Fibroblast of skin of abdomen (primary cell): ENCODE measurements at regions not wholly inside any gene's neighbourhood (a gene's known extent, or its start where the extent isn't known, plus 50 kb on each side); places are given as distances from the start of the nearest gene placed in this dataset.

Source experiments
- DNase-seq: peaks from one replicate; pipeline ENCODE4 v3.0.0-alpha.2; 2013

GRCh38 chr4:19133315-19133714 is 1111.8 kb upstream of the LCORL start:
- no peak for DNase-seq

GRCh38 chr4:19130866-19131265 is 1109.3 kb upstream of the LCORL start:
- peak; percentile 89 for DNase-seq

GRCh38 chr4:19128176-19128575 is 1106.6 kb upstream of the LCORL start:
- no peak for DNase-seq

GRCh38 chr4:19126903-19127302 is 1105.3 kb upstream of the LCORL start:
- no peak for DNase-seq

GRCh38 chr4:19123681-19124080 is 1102.1 kb upstream of the LCORL start:
- DNase-seq = no peak

- DNase-seq = no peak
Measured at GRCh38 chr4:19119904-19120560, 1098.5 kb upstream of the LCORL start.

- DNase-seq = no peak
Measured at GRCh38 chr4:19117022-19117421, 1095.5 kb upstream of the LCORL start.

GRCh38 chr4:19104176-19104575 is 1082.6 kb upstream of the LCORL start:
- no peak for DNase-seq

GRCh38 chr4:19095491-19096046 is 1074.0 kb upstream of the LCORL start:
- no peak for DNase-seq

GRCh38 chr4:19093951-19094350 is 1072.4 kb upstream of the LCORL start:
- DNase-seq = no peak

GRCh38 chr4:19092797-19093196 is 1071.2 kb upstream of the LCORL start:
- no peak for DNase-seq

GRCh38 chr4:19074036-19074435 is 1052.5 kb upstream of the LCORL start:
- DNase-seq = no peak

- DNase-seq = no peak
Measured at GRCh38 chr4:19063662-19064061, 1042.1 kb upstream of the LCORL start.

GRCh38 chr4:19054916-19055315 is 1033.4 kb upstream of the LCORL start:
- no peak for DNase-seq

- DNase-seq = peak; percentile 3
Measured at GRCh38 chr4:19051831-19052230, 1030.3 kb upstream of the LCORL start.

GRCh38 chr4:19047279-19047880 is 1025.8 kb upstream of the LCORL start:
- DNase-seq = peak; percentile 4

GRCh38 chr4:19039816-19040215 is 1018.3 kb upstream of the LCORL start:
- DNase-seq = no peak

GRCh38 chr4:19038231-19038630 is 1016.7 kb upstream of the LCORL start:
- DNase-seq = no peak

GRCh38 chr4:19033816-19034733 is 1012.5 kb upstream of the LCORL start:
- peak; percentile 18 for DNase-seq

- peak; percentile 13 for DNase-seq
Measured at GRCh38 chr4:19030536-19030935, 1009.0 kb upstream of the LCORL start.

GRCh38 chr4:19030048-19030447 is 1008.5 kb upstream of the LCORL start:
- DNase-seq = peak; percentile 56

GRCh38 chr4:19026281-19026680 is 1004.7 kb upstream of the LCORL start:
- peak; percentile 31 for DNase-seq

GRCh38 chr4:19025031-19025430 is 1003.5 kb upstream of the LCORL start:
- DNase-seq = peak; percentile 32
